Prostate gland (tissue), 2 donors: ENCODE measurements at regions not wholly inside any gene's neighbourhood (a gene's known extent, or its start where the extent isn't known, plus 50 kb on each side); places are given as distances from the start of the nearest gene placed in this dataset.
"Not testable (repeated sequence)": the region's sequence is repeated elsewhere in the genome, so short reads cannot be mapped to it uniquely, and the experiment has no call there.

ENCODE experiments used
- POLR2A ChIP-seq: fragments of 450-650 bp; IDR thresholded peaks from one replicate; pipeline ENCODE4 v1.6.1; 2016; ENCODE audit warnings: antibody characterized with exemption, mild to moderate bottlenecking
- POLR2AphosphoS5 ChIP-seq: sonication (generic); formaldehyde crosslinking; IDR thresholded peaks from one replicate; pipeline ENCODE4 v1.6.1; 2017; ENCODE audit warnings: antibody characterized with exemption
- TF ChIP-seq, protein P1 (sequence below), 4 experiments: fragments of 200-600 bp in 2 of 4; fragments of 450-650 bp in 2 of 4; sonication (generic) in 2 of 4; IDR thresholded peaks; 1 replicate in 3 of 4; 2 replicates in 1 of 4; pipeline ENCODE4 v1.5.1; 2016 to 2019; ENCODE audit warnings: antibody characterized with exemption in 4 of 4, mild to moderate bottlenecking in 2 of 4, moderate library complexity in 2 of 4

DNA sequence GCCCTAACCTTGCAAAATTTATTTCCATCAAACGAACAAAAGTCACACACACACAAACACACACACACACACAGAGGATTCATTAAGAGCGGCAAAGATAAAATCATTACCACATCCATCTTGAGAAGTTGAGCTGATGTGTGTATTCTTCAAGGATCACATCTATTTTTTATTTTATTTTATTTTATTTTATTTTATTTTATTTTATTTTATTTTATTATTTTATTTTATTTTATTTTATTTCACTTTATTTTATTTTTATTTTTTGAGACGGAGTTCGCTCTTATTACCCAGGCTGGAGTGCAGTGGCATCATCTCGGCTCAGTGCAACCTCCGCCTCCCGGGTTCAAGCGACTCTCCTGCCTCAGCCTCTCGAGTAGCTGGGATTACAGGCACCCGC is 71.3 kb upstream of the SHOX start:
- TF ChIP-seq, protein P1, sequence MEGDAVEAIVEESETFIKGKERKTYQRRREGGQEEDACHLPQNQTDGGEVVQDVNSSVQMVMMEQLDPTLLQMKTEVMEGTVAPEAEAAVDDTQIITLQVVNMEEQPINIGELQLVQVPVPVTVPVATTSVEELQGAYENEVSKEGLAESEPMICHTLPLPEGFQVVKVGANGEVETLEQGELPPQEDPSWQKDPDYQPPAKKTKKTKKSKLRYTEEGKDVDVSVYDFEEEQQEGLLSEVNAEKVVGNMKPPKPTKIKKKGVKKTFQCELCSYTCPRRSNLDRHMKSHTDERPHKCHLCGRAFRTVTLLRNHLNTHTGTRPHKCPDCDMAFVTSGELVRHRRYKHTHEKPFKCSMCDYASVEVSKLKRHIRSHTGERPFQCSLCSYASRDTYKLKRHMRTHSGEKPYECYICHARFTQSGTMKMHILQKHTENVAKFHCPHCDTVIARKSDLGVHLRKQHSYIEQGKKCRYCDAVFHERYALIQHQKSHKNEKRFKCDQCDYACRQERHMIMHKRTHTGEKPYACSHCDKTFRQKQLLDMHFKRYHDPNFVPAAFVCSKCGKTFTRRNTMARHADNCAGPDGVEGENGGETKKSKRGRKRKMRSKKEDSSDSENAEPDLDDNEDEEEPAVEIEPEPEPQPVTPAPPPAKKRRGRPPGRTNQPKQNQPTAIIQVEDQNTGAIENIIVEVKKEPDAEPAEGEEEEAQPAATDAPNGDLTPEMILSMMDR (IDR thresholded peaks at IDR 0.05), result not testable (repeated sequence)
- not testable (repeated sequence) for TF ChIP-seq POLR2AphosphoS5, POLR2A
